ENCODE measurements at regions not wholly inside any gene's neighbourhood (a gene's known extent, or its start where the extent isn't known, plus 50 kb on each side); places are given as distances from the start of the nearest gene placed in this dataset.

GRCh38 chr18:64318547-64318946 lies 169.7 kb upstream of the LINC00305 start:
- TF ChIP-seq CTCF (IDR thresholded peaks at IDR 0.05) = no peak
- no peak for TF ChIP-seq POLR2A (IDR thresholded peaks at IDR 0.05)
- ATAC-seq (no peak), DNase-seq (no peak)
- Histone ChIP-seq H3K4me3 (no peak overlapping the region), H3K9me3 (no peaks in the 10 kb centered on the region), H3K36me3 (replicated peaks in 1 of 2; ENCODE audit: insufficient read depth in 1 of 2, low read depth in 2 of 2) (no peaks in the 10 kb centered on the region), H3K27me3 (no peaks in the 10 kb centered on the region), H3K4me1 (no peaks in the 10 kb centered on the region), H3K27ac (no peak overlapping the region)
- intact Hi-C loops (cut with DNase I) = no loop called here
- 54 to 69% methylated on average over 1 of the region's 1 CpG for WGBS, 2 donors

- H3K9me3 ChIP-seq = no peaks in the 10 kb centered on the region
- no peak overlapping the region for H3K4me3 ChIP-seq
- no peaks in the 10 kb centered on the region for H3K27me3 ChIP-seq
- no peak overlapping the region for H3K27ac ChIP-seq
- ATAC-seq (no peak), DNase-seq (no peak)
- WGBS, 2 donors = 71 to 77% methylated on average over 4 of the region's 4 CpGs
- intact Hi-C loops (cut with DNase I) = no loop called here
- H3K4me1 ChIP-seq = no peaks in the 10 kb centered on the region
- H3K36me3 ChIP-seq (replicated peaks in 1 of 2; ENCODE audit: insufficient read depth in 1 of 2, low read depth in 2 of 2) = no peaks in the 10 kb centered on the region
- TF ChIP-seq CTCF (IDR thresholded peaks at IDR 0.05) (no peak), POLR2A (IDR thresholded peaks at IDR 0.05) (no peak)
These were observed 163.0 kb upstream of the LINC00305 start for GRCh38 chr18:64311859-64312258.

- no peak overlapping the region for H3K4me3 ChIP-seq
- intact Hi-C loops (cut with DNase I) = no loop called here
- TF ChIP-seq POLR2A (IDR thresholded peaks at IDR 0.05) (no peak), CTCF (IDR thresholded peaks at IDR 0.05) (no peak)
- no peak overlapping the region for H3K27ac ChIP-seq
- DNase-seq = no peak
- H3K27me3 ChIP-seq = no peaks in the 10 kb centered on the region
- 87 to 95% methylated on average over 6 of the region's 6 CpGs for WGBS, 2 donors
- no peak for ATAC-seq
- H3K9me3 ChIP-seq = no peaks in the 10 kb centered on the region
- H3K4me1 ChIP-seq = no peaks in the 10 kb centered on the region
- H3K36me3 ChIP-seq (replicated peaks in 1 of 2; ENCODE audit: insufficient read depth in 1 of 2, low read depth in 2 of 2) = no peaks in the 10 kb centered on the region
These were observed 147.0 kb upstream of the LINC00305 start for GRCh38 chr18:64295839-64296238.

- TF ChIP-seq POLR2A (IDR thresholded peaks at IDR 0.05) = no peak
- no peak for TF ChIP-seq CTCF (IDR thresholded peaks at IDR 0.05)
- Histone ChIP-seq H3K9me3 (no peaks in the 10 kb centered on the region), H3K27me3 (no peaks in the 10 kb centered on the region), H3K4me3 (no peak overlapping the region), H3K36me3 (replicated peaks in 1 of 2; ENCODE audit: insufficient read depth in 1 of 2, low read depth in 2 of 2) (no peaks in the 10 kb centered on the region), H3K4me1 (no peaks in the 10 kb centered on the region), H3K27ac (no peak overlapping the region)
- DNase-seq = no peak
- WGBS, 2 donors = 42 to 50% methylated on average over 4 of the region's 4 CpGs
- ATAC-seq = no peak
- intact Hi-C loops (cut with DNase I) = no loop called here
These were observed 146.1 kb upstream of the LINC00305 start for GRCh38 chr18:64294967-64295366.

GRCh38 chr18:64288432-64288831 lies 139.5 kb upstream of the LINC00305 start:
- DNase-seq = no peak
- Histone ChIP-seq H3K36me3 (replicated peaks in 1 of 2; ENCODE audit: insufficient read depth in 1 of 2, low read depth in 2 of 2) (no peaks in the 10 kb centered on the region), H3K27me3 (no peaks in the 10 kb centered on the region), H3K4me1 (no peaks in the 10 kb centered on the region), H3K27ac (no peak overlapping the region), H3K9me3 (peaks cover 0 to 4% (median 0%) of the 10 kb centered on the region in 3 donors), H3K4me3 (no peak overlapping the region)
- 23 to 40% methylated on average over 2 of the region's 2 CpGs for WGBS, 2 donors
- ATAC-seq = no peak
- intact Hi-C loops (cut with DNase I) = no loop called here
- TF ChIP-seq POLR2A (IDR thresholded peaks at IDR 0.05) (no peak), CTCF (IDR thresholded peaks at IDR 0.05) (no peak)

Data from body of pancreas (tissue), 4 donors.